ENCODE measurements at regions not wholly inside any gene's neighbourhood (a gene's known extent, or its start where the extent isn't known, plus 50 kb on each side); places are given as distances from the start of the nearest gene placed in this dataset.

DNA sequence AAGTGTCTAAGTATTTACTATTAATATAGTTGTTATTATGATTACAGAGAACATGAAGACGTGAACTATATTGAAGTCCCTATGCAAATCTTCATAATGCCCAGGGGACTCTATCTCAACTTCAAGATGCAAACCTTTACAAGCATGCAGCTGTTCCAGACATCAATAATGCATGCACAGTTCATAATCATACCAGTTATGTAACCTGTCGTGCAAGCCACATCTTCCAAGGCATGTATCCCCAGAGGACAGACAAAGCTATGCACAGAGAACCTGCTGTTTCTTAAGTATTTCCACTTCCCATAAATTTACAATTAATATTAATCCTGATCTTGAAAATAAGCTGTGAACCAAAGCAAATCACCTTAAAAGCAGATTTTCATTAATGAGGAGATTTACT is 534.1 kb downstream of the TUSC7 start:
- TF ChIP-seq, protein P1, sequence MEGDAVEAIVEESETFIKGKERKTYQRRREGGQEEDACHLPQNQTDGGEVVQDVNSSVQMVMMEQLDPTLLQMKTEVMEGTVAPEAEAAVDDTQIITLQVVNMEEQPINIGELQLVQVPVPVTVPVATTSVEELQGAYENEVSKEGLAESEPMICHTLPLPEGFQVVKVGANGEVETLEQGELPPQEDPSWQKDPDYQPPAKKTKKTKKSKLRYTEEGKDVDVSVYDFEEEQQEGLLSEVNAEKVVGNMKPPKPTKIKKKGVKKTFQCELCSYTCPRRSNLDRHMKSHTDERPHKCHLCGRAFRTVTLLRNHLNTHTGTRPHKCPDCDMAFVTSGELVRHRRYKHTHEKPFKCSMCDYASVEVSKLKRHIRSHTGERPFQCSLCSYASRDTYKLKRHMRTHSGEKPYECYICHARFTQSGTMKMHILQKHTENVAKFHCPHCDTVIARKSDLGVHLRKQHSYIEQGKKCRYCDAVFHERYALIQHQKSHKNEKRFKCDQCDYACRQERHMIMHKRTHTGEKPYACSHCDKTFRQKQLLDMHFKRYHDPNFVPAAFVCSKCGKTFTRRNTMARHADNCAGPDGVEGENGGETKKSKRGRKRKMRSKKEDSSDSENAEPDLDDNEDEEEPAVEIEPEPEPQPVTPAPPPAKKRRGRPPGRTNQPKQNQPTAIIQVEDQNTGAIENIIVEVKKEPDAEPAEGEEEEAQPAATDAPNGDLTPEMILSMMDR (IDR thresholded peaks at IDR 0.05; ENCODE audit: borderline replicate concordance), result no peak
- intact Hi-C loops (cut with micrococcal nuclease), result no loop called here
- Histone ChIP-seq H3K27me3 (ENCODE audit: low read depth) (no peaks in the 10 kb centered on the region), H3K9me3 (replicated peaks) (no peaks in the 10 kb centered on the region), H3K36me3 (no peaks in the 10 kb centered on the region), H3K27ac (replicated peaks) (no peak overlapping the region), H3K4me3 (no peak overlapping the region), H3K4me1 (no peaks in the 10 kb centered on the region)
- DNase-seq, result no peak

DNA sequence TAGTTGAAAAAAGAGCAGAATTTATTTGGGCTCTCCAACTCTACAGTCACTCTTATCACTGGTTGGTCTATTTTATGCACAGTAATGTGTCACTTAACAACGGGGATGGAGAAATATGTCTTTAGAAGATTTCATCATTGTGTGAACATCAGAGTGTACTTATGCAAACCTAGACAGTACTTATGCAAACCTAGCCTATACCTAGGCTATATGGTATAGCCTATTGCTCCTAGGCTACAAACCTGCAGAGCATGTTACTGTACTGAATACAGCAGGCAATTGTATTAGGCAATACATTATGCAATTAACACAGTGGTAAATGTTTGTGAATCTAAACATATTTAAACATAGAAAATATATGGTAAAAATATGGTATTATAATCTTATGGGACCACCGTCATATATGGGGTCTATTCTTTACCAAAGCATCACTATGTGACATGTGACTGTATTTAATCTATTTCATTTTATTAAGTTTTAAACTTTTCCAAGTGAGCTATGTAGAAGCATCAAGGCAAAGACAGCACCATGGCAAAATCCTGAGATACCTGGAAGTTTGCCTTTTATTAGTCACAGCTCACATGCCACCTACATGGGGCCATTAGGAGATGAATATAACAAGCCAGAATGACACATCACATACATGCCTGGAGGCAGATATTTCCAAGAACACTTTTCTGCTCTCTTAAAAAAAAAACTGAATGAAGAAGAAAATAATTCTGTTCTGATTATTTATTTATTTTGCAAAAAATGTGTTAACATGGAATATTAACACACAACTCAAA is 537.4 kb downstream of the TUSC7 start:
- Histone ChIP-seq H3K27ac (replicated peaks) (no peak overlapping the region), H3K27me3 (ENCODE audit: low read depth) (no peaks in the 10 kb centered on the region), H3K4me3 (no peak overlapping the region), H3K4me1 (no peaks in the 10 kb centered on the region), H3K9me3 (replicated peaks) (no peaks in the 10 kb centered on the region), H3K36me3 (no peaks in the 10 kb centered on the region)
- no peak for DNase-seq
- TF ChIP-seq, protein P1 (IDR thresholded peaks at IDR 0.05; ENCODE audit: borderline replicate concordance), result no peak
- intact Hi-C loops (cut with micrococcal nuclease), result no loop called here

GRCh38 chr3:117248153-117248552 is 538.6 kb downstream of the TUSC7 start:
- Histone ChIP-seq H3K27ac (replicated peaks) (no peak overlapping the region), H3K4me1 (no peaks in the 10 kb centered on the region), H3K27me3 (ENCODE audit: low read depth) (no peaks in the 10 kb centered on the region), H3K9me3 (replicated peaks) (no peaks in the 10 kb centered on the region), H3K4me3 (no peak overlapping the region), H3K36me3 (no peaks in the 10 kb centered on the region)
- DNase-seq, result no peak
- intact Hi-C loops (cut with micrococcal nuclease), result no loop called here
- TF ChIP-seq, protein P1 (IDR thresholded peaks at IDR 0.05; ENCODE audit: borderline replicate concordance), result no peak

DNA sequence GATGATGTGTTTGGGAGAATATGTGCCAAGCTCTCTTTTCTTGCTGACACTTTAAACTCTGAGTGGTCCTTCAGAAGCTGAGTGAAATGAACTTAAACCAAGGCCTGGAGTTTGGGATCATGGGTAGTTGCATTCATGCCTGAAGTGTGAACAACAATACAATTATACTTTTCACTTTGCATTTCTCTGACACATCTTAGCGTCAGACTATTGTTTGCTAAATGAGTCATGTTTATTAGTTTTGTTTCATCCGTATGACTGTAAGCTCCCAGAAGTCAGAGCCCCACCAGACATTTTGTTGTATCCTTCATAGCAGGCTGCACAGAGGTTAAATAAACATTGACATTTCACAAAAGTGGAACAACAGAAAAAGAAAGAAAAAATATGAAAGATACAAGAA is 542.6 kb downstream of the TUSC7 start:
- no peaks in the 10 kb centered on the region for H3K4me1 ChIP-seq
- intact Hi-C loops (cut with micrococcal nuclease), result no loop called here
- DNase-seq, result no peak
- H3K36me3 ChIP-seq, result no peaks in the 10 kb centered on the region
- TF ChIP-seq, protein P1 (IDR thresholded peaks at IDR 0.05; ENCODE audit: borderline replicate concordance), result no peak
- H3K4me3 ChIP-seq, result no peak overlapping the region
- no peak overlapping the region for H3K27ac ChIP-seq (replicated peaks)
- H3K27me3 ChIP-seq (ENCODE audit: low read depth), result no peaks in the 10 kb centered on the region
- H3K9me3 ChIP-seq (replicated peaks), result no peaks in the 10 kb centered on the region

GRCh38 chr3:117252651-117253050 is 543.1 kb downstream of the TUSC7 start:
- no peaks in the 10 kb centered on the region for H3K27me3 ChIP-seq (ENCODE audit: low read depth)
- intact Hi-C loops (cut with micrococcal nuclease), result no loop called here

More at GRCh38 chr3:117252651-117253050, 543.1 kb downstream of the TUSC7 start:
- Histone ChIP-seq H3K4me1 (no peaks in the 10 kb centered on the region), H3K9me3 (replicated peaks) (no peaks in the 10 kb centered on the region), H3K27ac (replicated peaks) (no peak overlapping the region), H3K36me3 (no peaks in the 10 kb centered on the region), H3K4me3 (no peak overlapping the region)
- TF ChIP-seq, protein P1 (IDR thresholded peaks at IDR 0.05; ENCODE audit: borderline replicate concordance), result no peak
- DNase-seq, result no peak
